ENCODE measurements at regions not wholly inside any gene's neighbourhood (a gene's known extent, or its start where the extent isn't known, plus 50 kb on each side); places are given as distances from the start of the nearest gene placed in this dataset.
"Not testable (repeated sequence)": the region's sequence is repeated elsewhere in the genome, so short reads cannot be mapped to it uniquely, and the experiment has no call there.

DNA sequence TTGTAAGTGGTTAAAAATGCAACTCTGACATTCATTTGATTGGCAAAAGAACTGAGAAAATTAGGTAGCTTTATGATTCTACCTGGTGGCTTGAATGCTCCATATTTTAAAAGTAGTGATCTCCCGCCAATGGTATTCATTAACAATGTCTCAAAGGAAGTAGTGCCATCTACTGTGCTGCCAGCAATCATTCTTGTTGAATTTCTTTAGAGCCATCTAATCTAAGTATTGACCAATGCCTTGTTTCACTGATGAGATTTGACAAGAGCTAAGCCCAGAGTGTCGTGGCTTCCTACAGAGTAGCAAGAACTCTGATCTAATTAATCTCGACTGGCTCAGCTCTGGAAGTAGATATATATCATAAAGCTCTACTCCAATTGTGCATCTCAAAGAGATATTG, 696.7 kb downstream of the C6orf118 start:
- Mint-ChIP-seq H3K9me3 (peaks cover 22% of the 10 kb centered on the region), H3K36me3 (ENCODE audit: low read depth) (no peaks in the 10 kb centered on the region), H3K4me3 (no peak overlapping the region), H3K27ac (no peak overlapping the region), H3K4me1 (ENCODE audit: low read depth) (no peaks in the 10 kb centered on the region), H3K27me3 (ENCODE audit: low read depth) (no peaks in the 10 kb centered on the region)

DNA sequence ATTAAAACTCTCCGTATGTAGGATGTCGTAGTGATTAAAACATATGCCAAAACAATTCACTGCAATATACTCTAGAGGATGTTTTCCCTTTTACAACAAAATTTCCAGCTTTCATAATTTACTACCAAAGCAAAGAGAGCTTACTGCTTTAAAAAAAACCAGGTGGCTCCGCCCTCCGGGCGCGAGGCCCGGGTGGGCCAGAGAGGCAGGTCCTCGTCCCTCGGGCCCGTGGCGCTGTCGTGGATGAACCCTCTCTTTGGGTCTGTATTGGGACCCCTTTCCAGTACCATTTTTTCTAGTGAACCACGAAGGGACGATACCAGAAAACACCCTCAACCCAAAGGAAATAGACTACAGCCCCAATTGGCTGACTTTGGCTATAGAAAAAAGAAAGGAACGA, 698.5 kb downstream of the C6orf118 start:
- H3K27ac Mint-ChIP-seq; H3K4me1 Mint-ChIP-seq (ENCODE audit: low read depth); H3K36me3 Mint-ChIP-seq (ENCODE audit: low read depth); H3K4me3 Mint-ChIP-seq; H3K27me3 Mint-ChIP-seq (ENCODE audit: low read depth): not testable (repeated sequence)
- H3K9me3 Mint-ChIP-seq, result peaks cover 19% of the 10 kb centered on the region

DNA sequence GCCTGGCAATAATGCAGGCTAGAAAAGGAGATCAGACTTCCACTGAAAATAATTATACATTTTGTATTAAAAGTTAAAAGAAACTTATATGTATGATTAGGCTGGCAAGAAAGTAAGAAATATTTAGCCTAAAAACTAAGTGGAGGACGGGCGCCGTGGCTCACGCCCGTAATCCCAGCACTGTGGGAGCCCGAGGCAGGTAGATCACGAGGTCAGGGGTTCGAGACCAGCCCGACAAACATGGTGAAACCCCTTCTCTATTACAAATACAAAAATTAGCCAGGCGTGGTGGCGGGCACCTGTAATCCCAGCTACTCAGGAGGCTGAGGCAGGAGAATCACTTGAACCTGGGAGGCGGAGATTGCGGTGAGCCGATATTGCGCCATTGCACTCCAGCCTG, 707.0 kb downstream of the C6orf118 start:
- H3K4me1 Mint-ChIP-seq (ENCODE audit: low read depth); H3K27ac Mint-ChIP-seq; H3K27me3 Mint-ChIP-seq (ENCODE audit: low read depth): not testable (repeated sequence)

DNA sequence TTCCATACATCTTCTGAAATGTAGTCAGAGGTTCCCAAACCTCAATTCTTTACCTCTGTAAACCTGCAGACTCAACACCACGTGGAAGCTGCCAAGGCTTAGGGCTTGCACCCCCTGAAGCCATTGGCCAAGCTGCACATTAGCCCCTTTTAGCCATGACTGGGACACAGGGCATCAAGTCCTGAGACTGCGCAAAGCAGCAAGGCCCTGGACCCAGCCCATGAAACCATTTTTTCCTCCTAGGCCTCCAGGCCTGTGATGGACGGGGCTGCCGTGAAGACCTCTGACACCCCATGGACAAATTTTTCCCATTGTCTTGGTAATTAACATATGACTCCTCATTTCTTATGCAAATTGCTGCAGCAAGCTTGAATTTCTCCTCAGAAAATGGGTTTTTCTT, 727.8 kb downstream of the C6orf118 start:
- Mint-ChIP-seq H3K4me1 (ENCODE audit: low read depth) (no peaks in the 10 kb centered on the region), H3K27me3 (ENCODE audit: low read depth) (no peaks in the 10 kb centered on the region), H3K4me3 (no peak overlapping the region), H3K9me3 (peaks cover 10% of the 10 kb centered on the region), H3K27ac (no peak overlapping the region), H3K36me3 (ENCODE audit: low read depth) (no peaks in the 10 kb centered on the region)

More for the DNA sequence above, 707.0 kb downstream of the C6orf118 start:
- not testable (repeated sequence) for H3K9me3 Mint-ChIP-seq; H3K4me3 Mint-ChIP-seq; H3K36me3 Mint-ChIP-seq (ENCODE audit: low read depth)

DNA sequence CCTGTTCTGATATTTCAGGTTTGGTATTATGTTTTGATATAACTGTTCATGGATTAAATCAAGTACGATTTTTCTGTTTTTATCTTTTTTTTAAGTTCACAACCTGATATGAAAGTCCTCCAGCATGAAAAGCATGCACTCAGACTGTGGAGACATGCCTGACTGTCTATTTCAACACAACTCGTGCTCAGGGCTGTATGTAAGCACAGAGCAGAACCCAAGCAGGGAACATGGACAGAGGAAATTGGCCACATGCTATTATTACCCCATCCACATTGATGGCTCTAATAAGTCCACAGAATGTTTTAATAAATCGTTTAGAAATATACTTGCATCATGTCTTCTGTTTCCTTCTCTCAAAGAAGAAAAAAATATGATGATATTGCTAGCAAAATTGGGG, 730.4 kb downstream of the C6orf118 start:
- Mint-ChIP-seq H3K4me3 (no peak overlapping the region), H3K9me3 (peaks cover 17% of the 10 kb centered on the region), H3K27me3 (ENCODE audit: low read depth) (no peaks in the 10 kb centered on the region), H3K27ac (no peak overlapping the region), H3K36me3 (ENCODE audit: low read depth) (no peaks in the 10 kb centered on the region), H3K4me1 (ENCODE audit: low read depth) (no peaks in the 10 kb centered on the region)

DNA sequence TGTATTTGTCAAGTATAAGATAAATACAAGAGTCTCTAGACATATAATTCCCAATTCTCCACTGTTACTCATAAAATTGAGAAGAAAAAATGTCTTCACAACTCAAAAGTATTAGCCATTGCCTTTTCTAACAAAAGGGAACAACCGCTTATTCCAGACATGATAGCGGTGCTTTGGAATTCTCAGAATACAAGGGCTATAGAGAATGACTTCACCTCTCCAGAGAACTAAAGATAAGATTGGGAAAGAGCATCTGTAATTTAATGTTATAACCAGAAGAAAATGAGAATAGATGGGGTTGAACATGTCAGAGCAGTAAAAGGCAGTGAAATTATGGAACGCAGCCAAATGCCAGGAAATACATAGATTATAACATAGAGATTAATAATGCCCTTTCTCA, 730.8 kb downstream of the C6orf118 start:
- no peak overlapping the region for H3K4me3 Mint-ChIP-seq
- no peaks in the 10 kb centered on the region for H3K36me3 Mint-ChIP-seq (ENCODE audit: low read depth)
- H3K9me3 Mint-ChIP-seq, result peaks cover 17% of the 10 kb centered on the region
- H3K27ac Mint-ChIP-seq, result no peak overlapping the region
- no peaks in the 10 kb centered on the region for H3K4me1 Mint-ChIP-seq (ENCODE audit: low read depth)
- no peaks in the 10 kb centered on the region for H3K27me3 Mint-ChIP-seq (ENCODE audit: low read depth)

DNA sequence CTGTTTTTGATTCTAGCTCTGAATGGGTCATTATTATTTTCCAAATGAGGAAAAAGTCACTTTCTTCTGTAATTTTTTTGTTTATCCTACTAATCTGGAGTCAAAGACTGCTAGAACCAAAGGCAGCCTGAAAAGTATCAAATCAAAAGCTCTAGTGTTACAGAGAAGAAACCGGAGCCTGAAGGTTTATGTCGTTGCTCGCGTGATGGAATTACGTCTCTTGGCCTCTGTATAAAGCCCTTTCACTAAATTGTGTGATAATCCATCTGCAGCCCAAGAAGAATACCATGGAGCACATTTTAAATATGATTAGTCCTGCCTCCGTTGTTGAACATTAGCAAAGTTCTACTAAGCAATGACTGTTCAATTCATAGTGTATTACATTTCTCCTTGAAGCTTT, 738.6 kb downstream of the C6orf118 start:
- Mint-ChIP-seq H3K36me3 (ENCODE audit: low read depth) (no peaks in the 10 kb centered on the region), H3K4me3 (no peak overlapping the region), H3K9me3 (peaks cover 31% of the 10 kb centered on the region), H3K27me3 (ENCODE audit: low read depth) (no peaks in the 10 kb centered on the region), H3K4me1 (ENCODE audit: low read depth) (no peaks in the 10 kb centered on the region), H3K27ac (no peak overlapping the region)

DNA sequence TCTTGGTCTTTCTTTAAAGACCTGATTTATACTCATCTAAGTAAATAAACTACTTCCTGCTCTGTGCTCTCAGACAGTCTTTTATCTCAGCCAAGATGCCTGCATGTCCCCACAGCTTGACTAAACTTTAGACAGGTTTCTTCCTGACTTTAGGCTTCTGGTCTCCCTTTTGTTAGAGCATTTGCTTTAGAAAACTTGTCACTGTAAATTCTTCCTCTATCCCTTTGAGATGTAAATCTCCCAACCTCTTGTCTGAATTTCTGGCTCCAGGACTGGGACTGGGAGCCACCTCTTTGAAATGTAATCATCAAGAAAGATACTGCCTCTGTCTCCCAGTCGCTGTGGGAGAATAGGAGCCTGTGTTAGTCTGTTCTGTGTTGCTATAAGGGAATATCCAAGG, 739.9 kb downstream of the C6orf118 start:
- Mint-ChIP-seq H3K27ac (no peak overlapping the region), H3K9me3 (peaks cover 28% of the 10 kb centered on the region), H3K27me3 (ENCODE audit: low read depth) (no peaks in the 10 kb centered on the region), H3K4me1 (ENCODE audit: low read depth) (no peaks in the 10 kb centered on the region), H3K36me3 (ENCODE audit: low read depth) (no peaks in the 10 kb centered on the region), H3K4me3 (no peak overlapping the region)

DNA sequence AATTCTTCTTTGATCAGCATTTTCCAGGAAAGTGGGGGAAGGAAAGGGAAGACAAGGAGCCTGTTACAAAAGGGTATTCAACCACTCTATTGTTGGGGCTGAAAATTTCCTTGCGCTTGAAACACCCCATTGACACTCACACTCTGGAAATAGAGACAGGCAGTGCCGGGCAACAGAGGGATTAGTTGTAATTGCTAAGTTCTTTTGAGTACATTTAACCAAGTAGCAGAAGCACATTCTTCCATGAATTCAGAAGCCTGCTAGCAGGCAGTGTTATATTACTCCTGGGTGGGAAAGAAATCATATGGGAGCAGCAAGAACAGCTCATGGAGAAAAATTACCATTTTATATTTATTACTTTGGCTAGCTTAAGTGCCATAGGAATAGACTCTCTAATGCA, 745.5 kb downstream of the C6orf118 start:
- Mint-ChIP-seq H3K27ac (no peak overlapping the region), H3K27me3 (ENCODE audit: low read depth) (no peaks in the 10 kb centered on the region), H3K4me3 (no peak overlapping the region), H3K36me3 (ENCODE audit: low read depth) (no peaks in the 10 kb centered on the region), H3K9me3 (peaks cover 29% of the 10 kb centered on the region), H3K4me1 (ENCODE audit: low read depth) (no peaks in the 10 kb centered on the region)

DNA sequence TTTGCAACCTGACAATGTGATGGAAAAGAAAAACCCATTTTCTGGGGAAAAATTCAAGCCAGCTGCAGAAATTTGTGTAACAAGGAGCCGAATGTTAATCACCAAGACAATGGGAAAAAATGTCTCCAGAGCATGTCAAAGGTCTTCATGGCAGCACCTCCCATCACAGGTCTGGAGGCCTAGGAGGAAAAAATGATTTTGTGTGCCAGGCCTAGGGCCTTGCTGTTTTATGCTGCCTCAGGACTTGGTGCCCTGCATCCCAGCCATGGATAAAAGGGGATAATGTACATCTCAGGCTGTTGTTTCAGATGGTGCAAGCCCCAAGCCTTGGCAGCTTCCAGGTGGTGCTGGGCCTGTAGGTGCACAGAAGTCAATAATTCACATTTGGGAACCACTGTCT, 747.7 kb downstream of the C6orf118 start:
- no peaks in the 10 kb centered on the region for H3K4me1 Mint-ChIP-seq (ENCODE audit: low read depth)
- no peaks in the 10 kb centered on the region for H3K27me3 Mint-ChIP-seq (ENCODE audit: low read depth)
- H3K9me3 Mint-ChIP-seq, result peaks cover 20% of the 10 kb centered on the region
- no peak overlapping the region for H3K27ac Mint-ChIP-seq
- no peak overlapping the region for H3K4me3 Mint-ChIP-seq
- no peaks in the 10 kb centered on the region for H3K36me3 Mint-ChIP-seq (ENCODE audit: low read depth)

DNA sequence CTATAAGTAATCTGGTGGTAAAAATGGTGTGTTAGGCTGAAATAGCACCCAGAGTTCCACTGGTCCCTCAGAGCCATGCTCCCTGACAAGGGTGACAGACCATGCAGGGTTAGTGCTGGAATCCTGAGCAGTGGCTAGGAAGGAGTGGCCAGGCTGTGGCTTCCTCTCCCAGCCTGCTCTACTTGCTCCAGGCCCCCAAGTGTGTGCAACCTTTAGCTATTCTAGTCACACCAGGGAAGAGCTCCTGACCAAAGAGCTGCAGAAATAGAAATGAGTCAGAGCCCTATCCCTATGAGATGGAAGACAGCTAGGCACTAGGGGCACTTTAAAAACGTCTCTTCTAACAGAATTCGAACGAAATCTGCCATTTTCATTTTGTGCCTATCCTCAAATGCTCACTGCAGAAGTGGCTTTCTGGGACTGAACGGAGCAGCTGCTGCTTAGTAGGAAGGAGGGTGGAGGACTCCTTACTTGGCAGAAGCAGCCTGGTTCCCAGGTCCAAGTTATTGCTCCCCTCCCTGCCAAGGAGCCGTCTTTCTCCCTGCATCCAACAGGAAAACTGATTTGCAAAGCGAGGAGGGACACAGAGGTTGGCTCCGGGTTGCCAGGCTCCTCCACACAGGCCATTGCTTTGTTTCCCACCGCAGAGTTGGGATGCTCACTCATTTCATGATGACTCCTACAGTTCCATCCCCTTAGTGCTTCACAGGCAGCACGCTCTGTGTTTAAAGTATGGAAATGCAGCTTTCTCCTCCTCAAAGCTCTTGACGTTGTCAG, 754.5 kb downstream of the C6orf118 start:
- Mint-ChIP-seq H3K27ac (no peak overlapping the region), H3K27me3 (ENCODE audit: low read depth) (no peaks in the 10 kb centered on the region), H3K4me1 (ENCODE audit: low read depth) (no peaks in the 10 kb centered on the region), H3K9me3 (peaks cover 24% of the 10 kb centered on the region), H3K36me3 (ENCODE audit: low read depth) (no peaks in the 10 kb centered on the region), H3K4me3 (no peak overlapping the region)

DNA sequence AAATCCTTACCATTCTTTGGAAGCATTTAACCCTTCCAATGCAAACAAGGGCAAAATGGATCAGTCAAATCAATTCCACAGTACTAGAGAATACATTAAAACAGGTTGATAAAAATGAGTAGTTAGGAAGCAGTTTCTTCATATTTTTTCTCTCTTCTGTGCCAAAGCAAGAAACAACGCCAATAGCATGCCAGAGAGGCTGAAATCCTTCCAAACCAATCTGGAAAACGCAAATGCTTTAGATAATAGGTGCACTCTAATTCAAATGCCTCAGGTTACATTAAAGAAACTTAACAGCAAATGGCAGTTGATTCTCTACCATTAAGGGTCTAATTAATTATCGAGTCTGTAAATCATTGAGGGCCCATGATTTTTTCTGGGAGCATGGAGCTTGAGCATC, 755.2 kb downstream of the C6orf118 start:
- Mint-ChIP-seq H3K36me3 (ENCODE audit: low read depth) (no peaks in the 10 kb centered on the region), H3K9me3 (peaks cover 24% of the 10 kb centered on the region), H3K4me1 (ENCODE audit: low read depth) (no peaks in the 10 kb centered on the region), H3K27ac (no peak overlapping the region), H3K27me3 (ENCODE audit: low read depth) (no peaks in the 10 kb centered on the region), H3K4me3 (no peak overlapping the region)

DNA sequence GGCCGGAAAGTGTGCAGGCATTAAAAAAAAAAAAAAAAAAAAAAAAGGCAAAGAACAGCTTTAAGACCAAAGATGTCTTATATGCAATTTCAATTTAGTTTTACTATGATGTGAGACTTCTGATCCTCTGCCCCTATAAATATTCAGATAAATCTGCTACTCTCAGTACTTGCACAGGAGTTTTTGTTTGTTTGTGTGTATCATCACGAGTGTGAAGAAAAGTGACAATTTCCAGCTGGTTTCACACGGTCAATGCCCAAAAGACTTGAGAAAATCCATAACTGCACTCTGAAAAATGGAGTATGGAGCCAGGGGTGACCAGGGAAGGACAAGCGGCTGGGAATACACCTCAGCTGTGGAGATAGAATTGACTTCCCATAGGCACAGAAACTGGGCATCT, 757.7 kb downstream of the C6orf118 start:
- Mint-ChIP-seq H3K36me3 (ENCODE audit: low read depth) (no peaks in the 10 kb centered on the region), H3K4me1 (ENCODE audit: low read depth) (no peaks in the 10 kb centered on the region), H3K27ac (no peak overlapping the region), H3K4me3 (no peak overlapping the region), H3K27me3 (ENCODE audit: low read depth) (no peaks in the 10 kb centered on the region), H3K9me3 (peaks cover 27% of the 10 kb centered on the region)

DNA sequence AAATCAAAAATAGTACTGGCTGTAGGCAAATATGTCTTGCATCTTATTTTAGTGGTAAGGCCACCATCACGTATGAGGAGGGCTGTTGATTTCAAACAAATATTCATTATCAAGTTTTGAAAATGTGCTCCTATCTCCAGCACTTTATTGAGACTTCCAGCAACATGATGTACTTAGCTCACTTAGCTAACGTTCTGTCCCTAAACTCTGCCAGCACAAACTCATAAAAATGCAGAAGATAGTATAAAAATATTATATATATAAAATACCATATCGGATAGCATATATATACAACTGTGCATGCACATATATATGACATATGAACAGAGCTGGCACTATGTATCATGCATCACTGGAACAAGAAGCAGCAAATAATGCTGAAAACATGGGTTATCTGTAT, 762.3 kb downstream of the C6orf118 start:
- H3K4me1 Mint-ChIP-seq (ENCODE audit: low read depth), result no peaks in the 10 kb centered on the region
- no peak overlapping the region for H3K4me3 Mint-ChIP-seq
- no peak overlapping the region for H3K27ac Mint-ChIP-seq
- H3K36me3 Mint-ChIP-seq (ENCODE audit: low read depth), result no peaks in the 10 kb centered on the region
- peaks cover 12% of the 10 kb centered on the region for H3K9me3 Mint-ChIP-seq
- H3K27me3 Mint-ChIP-seq (ENCODE audit: low read depth), result no peaks in the 10 kb centered on the region

DNA sequence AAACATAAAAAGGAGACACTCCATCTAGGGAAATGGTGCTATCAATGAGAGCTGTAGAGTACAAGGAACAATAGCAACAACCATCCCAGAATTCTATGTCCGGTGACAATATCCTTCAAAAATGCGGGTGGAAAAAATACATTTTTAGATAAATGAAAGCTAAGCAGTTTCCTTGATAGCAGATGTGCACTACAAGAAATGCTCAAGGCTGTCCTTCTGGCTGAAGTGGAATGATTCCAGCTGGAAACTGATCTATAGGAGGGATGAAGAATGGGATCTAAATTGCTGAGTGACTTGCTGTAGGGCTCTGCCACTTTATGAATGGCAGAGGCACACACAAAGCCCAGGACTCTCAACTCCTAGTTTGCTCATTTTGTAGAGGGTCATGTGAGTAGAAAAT, 763.1 kb downstream of the C6orf118 start:
- Mint-ChIP-seq H3K27ac (no peak overlapping the region), H3K36me3 (ENCODE audit: low read depth) (no peaks in the 10 kb centered on the region), H3K9me3 (peaks cover 12% of the 10 kb centered on the region), H3K4me1 (ENCODE audit: low read depth) (no peaks in the 10 kb centered on the region), H3K27me3 (ENCODE audit: low read depth) (no peaks in the 10 kb centered on the region), H3K4me3 (no peak overlapping the region)

Measured in T-helper 1 cell treated with Interleukin-12 subunit alpha and Interleukin-12 subunit beta and Interleukin-4 antibody, amounts not matched to agents 30 μg/mL and 1 μg/mL, for 36 hours (primary cell).